ENCODE measurements at regions not wholly inside any gene's neighbourhood (a gene's known extent, or its start where the extent isn't known, plus 50 kb on each side); places are given as distances from the start of the nearest gene placed in this dataset.
A peak's percentile ranks its signal among the peaks of the same experiment; 100 is the strongest.

GRCh38 chr13:82370316-82370715, 1512.0 kb downstream of the SLITRK1 start:
- FAIRE-seq, result no peak
- WGBS, 3 donors, result 33 to 74% (median 41%) methylated on average over 1 of the region's 1 CpG
- no peak for DNase-seq
- Histone ChIP-seq H3K4me1 (ENCODE audit: control insufficient read depth in 3 of 3, insufficient read depth in 2 of 3, low read depth in 1 of 3, low read length in 2 of 3) (no peaks in the 10 kb centered on the region), H3K9me3 (ENCODE audit: control insufficient read depth in 2 of 2, insufficient read depth in 1 of 2, low read depth in 1 of 2, low read length in 1 of 2) (no peaks in the 10 kb centered on the region), H3K36me3 (ENCODE audit: control insufficient read depth in 3 of 3, insufficient read depth in 2 of 3, low read depth in 1 of 3, low read length in 3 of 3) (no peaks in the 10 kb centered on the region), H3K27me3 (ENCODE audit: control insufficient read depth in 3 of 3, insufficient read depth in 3 of 3, low read length in 3 of 3) (no peaks in the 10 kb centered on the region), H3K4me3 (ENCODE audit: low read depth in 1 of 3, low read length in 3 of 3) (no peak overlapping the region), H3K27ac (ENCODE audit: low read depth in 1 of 3, low read length in 2 of 3) (no peak overlapping the region)

DNA sequence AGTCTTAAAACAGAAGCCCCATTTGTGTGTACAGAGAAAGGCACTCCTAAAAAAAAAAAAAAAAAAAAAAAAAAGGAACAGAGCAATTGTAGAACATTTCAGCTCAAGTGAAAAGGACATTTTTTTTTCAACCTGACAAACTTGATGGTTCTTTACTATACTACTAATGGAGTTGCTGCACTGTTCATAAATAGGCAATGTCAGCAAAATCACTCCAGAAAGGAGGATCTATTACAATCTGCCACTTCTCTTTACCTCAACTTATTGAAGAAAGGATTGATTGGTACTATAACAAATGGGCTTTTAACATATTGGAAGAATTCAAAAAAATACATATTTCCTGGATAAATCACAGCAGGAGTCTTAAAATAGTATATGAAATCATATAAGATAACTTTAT, 1517.7 kb downstream of the SLITRK1 start:
- no peak for DNase-seq

DNA sequence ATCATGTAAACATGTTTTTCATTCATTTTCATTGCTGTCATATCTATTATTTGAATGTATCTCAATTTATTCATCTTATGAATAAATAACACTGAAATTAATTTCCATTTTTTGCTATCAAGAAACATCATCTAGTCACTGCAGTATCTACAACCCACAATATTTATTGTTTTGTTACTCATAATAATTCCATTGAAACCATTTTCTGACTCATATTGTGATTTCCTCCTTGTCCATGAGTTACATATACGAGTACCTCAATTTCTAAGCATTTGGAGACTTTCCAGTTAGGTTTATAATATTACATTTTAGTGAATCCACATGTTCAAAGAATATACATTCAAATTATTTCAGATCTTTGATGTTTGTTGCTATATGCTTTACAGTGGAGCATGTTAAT, 1524.0 kb downstream of the SLITRK1 start:
- Histone ChIP-seq H3K4me3 (ENCODE audit: low read depth in 1 of 3, low read length in 3 of 3) (no peak overlapping the region), H3K36me3 (ENCODE audit: control insufficient read depth in 3 of 3, insufficient read depth in 2 of 3, low read depth in 1 of 3, low read length in 3 of 3) (no peaks in the 10 kb centered on the region), H3K9me3 (ENCODE audit: control insufficient read depth in 2 of 2, insufficient read depth in 1 of 2, low read depth in 1 of 2, low read length in 1 of 2) (no peaks in the 10 kb centered on the region), H3K4me1 (ENCODE audit: control insufficient read depth in 3 of 3, insufficient read depth in 2 of 3, low read depth in 1 of 3, low read length in 2 of 3) (no peaks in the 10 kb centered on the region), H3K27me3 (ENCODE audit: control insufficient read depth in 3 of 3, insufficient read depth in 3 of 3, low read length in 3 of 3) (no peaks in the 10 kb centered on the region), H3K27ac (ENCODE audit: low read depth in 1 of 3, low read length in 2 of 3) (no peak overlapping the region)
- WGBS, 3 donors, result 28 to 53% (median 35%) methylated on average over 1 of the region's 1 CpG
- FAIRE-seq, result no peak
- DNase-seq, result no peak

More for the DNA sequence above, 1517.7 kb downstream of the SLITRK1 start:
- Histone ChIP-seq H3K4me3 (ENCODE audit: low read depth in 1 of 3, low read length in 3 of 3) (no peak overlapping the region), H3K27me3 (ENCODE audit: control insufficient read depth in 3 of 3, insufficient read depth in 3 of 3, low read length in 3 of 3) (no peaks in the 10 kb centered on the region), H3K27ac (ENCODE audit: low read depth in 1 of 3, low read length in 2 of 3) (no peak overlapping the region), H3K4me1 (ENCODE audit: control insufficient read depth in 3 of 3, insufficient read depth in 2 of 3, low read depth in 1 of 3, low read length in 2 of 3) (no peaks in the 10 kb centered on the region), H3K9me3 (ENCODE audit: control insufficient read depth in 2 of 2, insufficient read depth in 1 of 2, low read depth in 1 of 2, low read length in 1 of 2) (no peaks in the 10 kb centered on the region), H3K36me3 (ENCODE audit: control insufficient read depth in 3 of 3, insufficient read depth in 2 of 3, low read depth in 1 of 3, low read length in 3 of 3) (no peaks in the 10 kb centered on the region)
- FAIRE-seq, result no peak

GRCh38 chr13:82356667-82357410, 1525.4 kb downstream of the SLITRK1 start:
- 50 to 66% (median 56%) methylated on average over 5 of the region's 5 CpGs for WGBS, 3 donors

GRCh38 chr13:82344867-82345266, 1537.4 kb downstream of the SLITRK1 start:
- Histone ChIP-seq H3K4me3 (ENCODE audit: low read depth in 1 of 3, low read length in 3 of 3) (no peak overlapping the region), H3K9me3 (ENCODE audit: control insufficient read depth in 2 of 2, insufficient read depth in 1 of 2, low read depth in 1 of 2, low read length in 1 of 2) (no peaks in the 10 kb centered on the region), H3K4me1 (ENCODE audit: control insufficient read depth in 3 of 3, insufficient read depth in 2 of 3, low read depth in 1 of 3, low read length in 2 of 3) (no peaks in the 10 kb centered on the region), H3K27me3 (ENCODE audit: control insufficient read depth in 3 of 3, insufficient read depth in 3 of 3, low read length in 3 of 3) (no peaks in the 10 kb centered on the region), H3K36me3 (ENCODE audit: control insufficient read depth in 3 of 3, insufficient read depth in 2 of 3, low read depth in 1 of 3, low read length in 3 of 3) (no peaks in the 10 kb centered on the region), H3K27ac (ENCODE audit: low read depth in 1 of 3, low read length in 2 of 3) (no peak overlapping the region)
- no peak for DNase-seq
- no peak for FAIRE-seq
- whole genome bisulfite sequencing, 3 donors, result 78 to 80% (median 79%) methylated on average over 1 of the region's 1 CpG

More at GRCh38 chr13:82356667-82357410, 1525.4 kb downstream of the SLITRK1 start:
- Histone ChIP-seq H3K4me1 (ENCODE audit: control insufficient read depth in 3 of 3, insufficient read depth in 2 of 3, low read depth in 1 of 3, low read length in 2 of 3) (no peaks in the 10 kb centered on the region), H3K36me3 (ENCODE audit: control insufficient read depth in 3 of 3, insufficient read depth in 2 of 3, low read depth in 1 of 3, low read length in 3 of 3) (no peaks in the 10 kb centered on the region), H3K27me3 (ENCODE audit: control insufficient read depth in 3 of 3, insufficient read depth in 3 of 3, low read length in 3 of 3) (no peaks in the 10 kb centered on the region), H3K27ac (ENCODE audit: low read depth in 1 of 3, low read length in 2 of 3) (no peak overlapping the region), H3K4me3 (ENCODE audit: low read depth in 1 of 3, low read length in 3 of 3) (no peak overlapping the region), H3K9me3 (ENCODE audit: control insufficient read depth in 2 of 2, insufficient read depth in 1 of 2, low read depth in 1 of 2, low read length in 1 of 2) (no peaks in the 10 kb centered on the region)
- no peak for DNase-seq
- no peak for FAIRE-seq

- DNase-seq (no peak), FAIRE-seq (no peak)
- Histone ChIP-seq H3K27ac (ENCODE audit: low read depth in 1 of 3, low read length in 2 of 3) (no peak overlapping the region), H3K4me3 (ENCODE audit: low read depth in 1 of 3, low read length in 3 of 3) (no peak overlapping the region), H3K36me3 (ENCODE audit: control insufficient read depth in 3 of 3, insufficient read depth in 2 of 3, low read depth in 1 of 3, low read length in 3 of 3) (no peaks in the 10 kb centered on the region), H3K4me1 (ENCODE audit: control insufficient read depth in 3 of 3, insufficient read depth in 2 of 3, low read depth in 1 of 3, low read length in 2 of 3) (no peaks in the 10 kb centered on the region), H3K9me3 (ENCODE audit: control insufficient read depth in 2 of 2, insufficient read depth in 1 of 2, low read depth in 1 of 2, low read length in 1 of 2) (no peaks in the 10 kb centered on the region), H3K27me3 (ENCODE audit: control insufficient read depth in 3 of 3, insufficient read depth in 3 of 3, low read length in 3 of 3) (no peaks in the 10 kb centered on the region)
- 77 to 89% (median 83%) methylated on average over 1 of the region's 1 CpG for WGBS, 3 donors
Observed at GRCh38 chr13:82341116-82341515, 1541.2 kb downstream of the SLITRK1 start.

DNA sequence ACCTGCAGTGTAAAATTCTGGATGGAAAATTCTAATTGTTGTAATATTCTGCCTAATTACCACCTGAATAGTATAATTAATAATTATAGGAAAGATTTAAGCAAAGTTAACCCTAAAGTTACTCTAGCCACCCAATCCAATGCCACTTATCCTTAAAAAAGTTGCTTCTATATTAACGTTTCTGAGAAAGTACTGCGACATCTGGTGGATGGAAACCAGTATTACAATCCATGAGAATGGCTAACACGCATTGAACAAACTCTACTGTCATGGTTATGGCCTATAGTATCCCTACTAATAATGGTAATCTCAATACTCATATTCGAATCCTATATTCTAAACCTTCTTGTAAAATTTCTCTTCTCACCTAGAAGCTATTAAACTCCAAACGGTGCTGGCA, 1551.8 kb downstream of the SLITRK1 start:
- Histone ChIP-seq H3K27ac (ENCODE audit: low read depth in 1 of 3, low read length in 2 of 3) (no peak overlapping the region), H3K4me3 (ENCODE audit: low read depth in 1 of 3, low read length in 3 of 3) (no peak overlapping the region), H3K9me3 (ENCODE audit: control insufficient read depth in 2 of 2, insufficient read depth in 1 of 2, low read depth in 1 of 2, low read length in 1 of 2) (peaks cover 0 to 8% of the 10 kb centered on the region in 2 donors), H3K4me1 (ENCODE audit: control insufficient read depth in 3 of 3, insufficient read depth in 2 of 3, low read depth in 1 of 3, low read length in 2 of 3) (no peaks in the 10 kb centered on the region), H3K27me3 (ENCODE audit: control insufficient read depth in 3 of 3, insufficient read depth in 3 of 3, low read length in 3 of 3) (no peaks in the 10 kb centered on the region), H3K36me3 (ENCODE audit: control insufficient read depth in 3 of 3, insufficient read depth in 2 of 3, low read depth in 1 of 3, low read length in 3 of 3) (no peaks in the 10 kb centered on the region)
- no peak for FAIRE-seq
- 47 to 62% (median 51%) methylated on average over 5 of the region's 5 CpGs for WGBS, 3 donors
- peak in 1 of 2 donors; percentile 1 for DNase-seq

- H3K36me3 ChIP-seq (ENCODE audit: control insufficient read depth in 3 of 3, insufficient read depth in 2 of 3, low read depth in 1 of 3, low read length in 3 of 3), result no peaks in the 10 kb centered on the region
- no peaks in the 10 kb centered on the region for H3K4me1 ChIP-seq (ENCODE audit: control insufficient read depth in 3 of 3, insufficient read depth in 2 of 3, low read depth in 1 of 3, low read length in 2 of 3)
- FAIRE-seq (no peak), DNase-seq (no peak)
- peaks cover 0 to 3% of the 10 kb centered on the region in 2 donors for H3K9me3 ChIP-seq (ENCODE audit: control insufficient read depth in 2 of 2, insufficient read depth in 1 of 2, low read depth in 1 of 2, low read length in 1 of 2)
- H3K4me3 ChIP-seq (ENCODE audit: low read depth in 1 of 3, low read length in 3 of 3), result no peak overlapping the region
- WGBS, 3 donors, result 79 to 89% (median 80%) methylated on average over 5 of the region's 5 CpGs
- no peaks in the 10 kb centered on the region for H3K27me3 ChIP-seq (ENCODE audit: control insufficient read depth in 3 of 3, insufficient read depth in 3 of 3, low read length in 3 of 3)
- no peak overlapping the region for H3K27ac ChIP-seq (ENCODE audit: low read depth in 1 of 3, low read length in 2 of 3)
Observed at GRCh38 chr13:82323101-82323500, 1559.2 kb downstream of the SLITRK1 start.

GRCh38 chr13:82305588-82305987, 1576.7 kb downstream of the SLITRK1 start:
- H3K27me3 ChIP-seq (ENCODE audit: control insufficient read depth in 3 of 3, insufficient read depth in 3 of 3, low read length in 3 of 3), result no peaks in the 10 kb centered on the region

More at GRCh38 chr13:82305588-82305987, 1576.7 kb downstream of the SLITRK1 start:
- H3K4me3 ChIP-seq (ENCODE audit: low read depth in 1 of 3, low read length in 3 of 3), result no peak overlapping the region
- FAIRE-seq, result no peak
- H3K9me3 ChIP-seq (ENCODE audit: control insufficient read depth in 2 of 2, insufficient read depth in 1 of 2, low read depth in 1 of 2, low read length in 1 of 2), result peaks cover 0 to 6% of the 10 kb centered on the region in 2 donors
- no peak for DNase-seq
- H3K36me3 ChIP-seq (ENCODE audit: control insufficient read depth in 3 of 3, insufficient read depth in 2 of 3, low read depth in 1 of 3, low read length in 3 of 3), result no peaks in the 10 kb centered on the region
- no peak overlapping the region for H3K27ac ChIP-seq (ENCODE audit: low read depth in 1 of 3, low read length in 2 of 3)
- 63 to 71% (median 66%) methylated on average over 1 of the region's 1 CpG for WGBS, 3 donors
- no peaks in the 10 kb centered on the region for H3K4me1 ChIP-seq (ENCODE audit: control insufficient read depth in 3 of 3, insufficient read depth in 2 of 3, low read depth in 1 of 3, low read length in 2 of 3)

Measured in small intestine (tissue), 7 donors.